Peyer's patch (tissue), 4 donors: ENCODE measurements at regions not wholly inside any gene's neighbourhood (a gene's known extent, or its start where the extent isn't known, plus 50 kb on each side); places are given as distances from the start of the nearest gene placed in this dataset.

Experiments
- POLR2A ChIP-seq, 2 donors: fragments of 450-650 bp; IDR thresholded peaks; one replicate each; pipeline ENCODE4 v1.5.1; 2017; ENCODE audit warnings: antibody characterized with exemption in 2 of 2, mild to moderate bottlenecking in 2 of 2, moderate library complexity in 2 of 2
- TF ChIP-seq, protein P1 (sequence below), 6 experiments: fragments of 450-650 bp in 4 of 6; fragments of 200-600 bp in 2 of 6; sonication (generic) in 1 of 6; IDR thresholded peaks; one replicate each; pipeline ENCODE4 v1.5.1; 2017 to 2019; ENCODE audit warnings: antibody characterized with exemption in 6 of 6, mild to moderate bottlenecking in 3 of 6, moderate library complexity in 1 of 6

DNA sequence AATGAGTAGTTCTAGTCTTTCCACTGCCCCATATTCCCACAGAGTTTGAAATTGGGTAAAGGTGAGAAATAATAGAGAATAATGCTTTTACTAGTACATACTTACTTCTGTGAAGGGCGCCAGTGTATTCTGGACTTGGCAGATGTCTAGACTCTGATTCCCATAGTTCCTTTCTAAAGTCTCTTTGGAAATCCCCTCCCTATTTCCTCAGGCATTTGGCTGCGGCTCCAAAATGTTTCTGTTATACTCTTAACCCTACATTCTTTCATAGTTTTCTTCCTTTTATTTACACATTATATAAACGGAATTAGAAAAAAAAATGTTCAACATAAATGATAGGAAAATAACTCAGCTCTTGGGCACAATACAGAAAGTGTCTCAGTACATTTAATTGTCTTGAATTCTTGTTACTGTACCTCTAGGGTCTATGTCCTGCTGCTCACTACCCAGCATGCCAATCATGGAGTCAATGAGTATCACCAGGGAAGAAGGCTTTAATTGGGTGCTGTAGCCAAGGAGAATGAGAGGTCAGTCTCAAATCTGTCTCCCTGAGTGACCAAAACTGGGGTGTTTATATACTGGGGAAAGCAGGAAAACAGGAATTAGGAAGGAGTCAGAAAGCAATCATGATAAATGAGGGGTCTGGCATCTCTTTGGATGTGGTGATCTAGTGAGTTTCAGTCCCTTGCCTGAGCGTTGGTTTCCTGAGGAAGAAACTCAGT is 147.8 kb upstream of the MMADHC start:
- TF ChIP-seq, protein P1, sequence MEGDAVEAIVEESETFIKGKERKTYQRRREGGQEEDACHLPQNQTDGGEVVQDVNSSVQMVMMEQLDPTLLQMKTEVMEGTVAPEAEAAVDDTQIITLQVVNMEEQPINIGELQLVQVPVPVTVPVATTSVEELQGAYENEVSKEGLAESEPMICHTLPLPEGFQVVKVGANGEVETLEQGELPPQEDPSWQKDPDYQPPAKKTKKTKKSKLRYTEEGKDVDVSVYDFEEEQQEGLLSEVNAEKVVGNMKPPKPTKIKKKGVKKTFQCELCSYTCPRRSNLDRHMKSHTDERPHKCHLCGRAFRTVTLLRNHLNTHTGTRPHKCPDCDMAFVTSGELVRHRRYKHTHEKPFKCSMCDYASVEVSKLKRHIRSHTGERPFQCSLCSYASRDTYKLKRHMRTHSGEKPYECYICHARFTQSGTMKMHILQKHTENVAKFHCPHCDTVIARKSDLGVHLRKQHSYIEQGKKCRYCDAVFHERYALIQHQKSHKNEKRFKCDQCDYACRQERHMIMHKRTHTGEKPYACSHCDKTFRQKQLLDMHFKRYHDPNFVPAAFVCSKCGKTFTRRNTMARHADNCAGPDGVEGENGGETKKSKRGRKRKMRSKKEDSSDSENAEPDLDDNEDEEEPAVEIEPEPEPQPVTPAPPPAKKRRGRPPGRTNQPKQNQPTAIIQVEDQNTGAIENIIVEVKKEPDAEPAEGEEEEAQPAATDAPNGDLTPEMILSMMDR (IDR thresholded peaks at IDR 0.05): no peak
- TF ChIP-seq POLR2A (IDR thresholded peaks at IDR 0.05): no peak
